HepG2 (cell line): ENCODE measurements at regions not wholly inside any gene's neighbourhood (a gene's known extent, or its start where the extent isn't known, plus 50 kb on each side); places are given as distances from the start of the nearest gene placed in this dataset.

ENCODE experiments used
- CEBPZ ChIP-seq: IDR thresholded peaks from 2 replicates; pipeline ENCODE4 v1.6.1; 2012; ENCODE audit warnings: low read length, improper control_type of control experiment
- DMAP1 ChIP-seq: IDR thresholded peaks from 2 replicates; pipeline ENCODE4 v1.6.1; 2016
- FUBP1 ChIP-seq: sonication (generic); formaldehyde crosslinking; IDR thresholded peaks from 2 replicates; pipeline ENCODE4 v1.5.1; 2020; ENCODE audit warnings: missing genetic modification reagents, mild to moderate bottlenecking, borderline replicate concordance
- HDAC6 ChIP-seq: fragments of 200-600 bp; sonication (generic); IDR thresholded peaks from 2 replicates; pipeline ENCODE4 v1.7.0; 2017; ENCODE audit warnings: mild to moderate bottlenecking, antibody characterized with exemption, low read length, low read depth
- HNRNPLL ChIP-seq: fragments of 200-400 bp; formaldehyde crosslinking; IDR thresholded peaks from 2 replicates; pipeline ENCODE4 v1.6.1; 2017; ENCODE audit warnings: mild to moderate bottlenecking, low read depth, low read length; ENCODE audit not compliant: poor library complexity, severe bottlenecking
- NFYC ChIP-seq: IDR thresholded peaks from 2 replicates; pipeline ENCODE4 v1.6.1; 2016; ENCODE audit warnings: missing genetic modification reagents, missing compliant biosample characterization
- POLR2A ChIP-seq, 2 experiments: IDR thresholded peaks; 2 replicates each; pipeline ENCODE4 v1.6.1; 2011; ENCODE audit warnings: low read depth in 2 of 2, low read length in 2 of 2, mild to moderate bottlenecking in 1 of 2, moderate library complexity in 1 of 2; ENCODE audit not compliant: insufficient read depth in 1 of 2
- POLR2AphosphoS5 ChIP-seq: IDR thresholded peaks from 2 replicates; pipeline ENCODE4 v1.6.1; 2012; ENCODE audit warnings: low read depth, low read length
- ZNF253 ChIP-seq: sonication (generic); formaldehyde crosslinking; IDR thresholded peaks from 2 replicates; pipeline ENCODE4 v1.8.0; 2022; ENCODE audit warnings: mild to moderate bottlenecking, missing genetic modification reagents, borderline replicate concordance
- ZNF616 ChIP-seq: sonication (generic); formaldehyde crosslinking; IDR thresholded peaks from 2 replicates; pipeline ENCODE4 v1.5.0; 2020; ENCODE audit warnings: low read depth, mild to moderate bottlenecking, missing genetic modification reagents

- no peak for TF ChIP-seq DMAP1
- no peak for TF ChIP-seq HNRNPLL
- TF ChIP-seq FUBP1 (CRISPR knock-in tag), result no peak
- no peak for TF ChIP-seq HDAC6
- no peak for TF ChIP-seq CEBPZ
- TF ChIP-seq ZNF253 (CRISPR knock-in tag), result no peak
- no peak for TF ChIP-seq NFYC (CRISPR knock-in tag)
- TF ChIP-seq ZNF616, result no peak
- TF ChIP-seq POLR2A (IDR thresholded peaks at IDR 0.05; ENCODE audit: insufficient read depth in 1 of 2, low read depth in 2 of 2, low read length in 2 of 2), result no peak
- no peak for TF ChIP-seq POLR2AphosphoS5
Measured at GRCh38 chr11:19422276-19422675, 181.5 kb upstream of the E2F8 start (continued).
